ENCODE measurements at regions not wholly inside any gene's neighbourhood (a gene's known extent, or its start where the extent isn't known, plus 50 kb on each side); places are given as distances from the start of the nearest gene placed in this dataset.

- intact Hi-C loops (cut with DNase I) = no loop called here
- no peaks in the 10 kb centered on the region for H3K9me3 ChIP-seq
- no peaks in the 10 kb centered on the region for H3K27me3 ChIP-seq
- TF ChIP-seq POLR2A (IDR thresholded peaks at IDR 0.05) = no peak
- TF ChIP-seq CTCF (IDR thresholded peaks at IDR 0.05) = no peak
- no peak for DNase-seq
- H3K36me3 ChIP-seq = no peaks in the 10 kb centered on the region
- 22 to 36% methylated on average over 2 of the region's 2 CpGs for WGBS, 2 donors
- H3K4me3 ChIP-seq (replicated peaks in 1 of 3) = no peak overlapping the region
- no peaks in the 10 kb centered on the region for H3K4me1 ChIP-seq
- H3K27ac ChIP-seq = no peak overlapping the region
Observed at GRCh38 chrX:143455046-143455445, 62.2 kb downstream of the SPANXN3 start.

- no peak overlapping the region for H3K27ac ChIP-seq
- TF ChIP-seq POLR2A (IDR thresholded peaks at IDR 0.05) (no peak), CTCF (IDR thresholded peaks at IDR 0.05) (peak in 2 of 6 experiments; percentile 18 to 19)
- no peaks in the 10 kb centered on the region for H3K36me3 ChIP-seq
- H3K4me3 ChIP-seq (replicated peaks in 1 of 3) = no peak overlapping the region
- WGBS, 2 donors = 18 to 26% methylated on average over 7 of the region's 7 CpGs
- no peak for DNase-seq
- H3K4me1 ChIP-seq = no peaks in the 10 kb centered on the region
- H3K27me3 ChIP-seq = no peaks in the 10 kb centered on the region
- no peaks in the 10 kb centered on the region for H3K9me3 ChIP-seq
- intact Hi-C loops (cut with DNase I) = no loop called here
Observed at GRCh38 chrX:143437439-143437838, 79.8 kb downstream of the SPANXN3 start.

GRCh38 chrX:143435916-143436315, 81.4 kb downstream of the SPANXN3 start:
- no peak for DNase-seq
- Histone ChIP-seq H3K4me1 (no peaks in the 10 kb centered on the region), H3K27ac (no peak overlapping the region), H3K9me3 (no peaks in the 10 kb centered on the region), H3K27me3 (no peaks in the 10 kb centered on the region), H3K36me3 (no peaks in the 10 kb centered on the region), H3K4me3 (replicated peaks in 1 of 3) (no peak overlapping the region)
- intact Hi-C loops (cut with DNase I) = no loop called here
- 92 to 94% methylated on average over 2 of the region's 2 CpGs for WGBS, 2 donors
- TF ChIP-seq CTCF (IDR thresholded peaks at IDR 0.05) = no peak
- no peak for TF ChIP-seq POLR2A (IDR thresholded peaks at IDR 0.05)

DNA sequence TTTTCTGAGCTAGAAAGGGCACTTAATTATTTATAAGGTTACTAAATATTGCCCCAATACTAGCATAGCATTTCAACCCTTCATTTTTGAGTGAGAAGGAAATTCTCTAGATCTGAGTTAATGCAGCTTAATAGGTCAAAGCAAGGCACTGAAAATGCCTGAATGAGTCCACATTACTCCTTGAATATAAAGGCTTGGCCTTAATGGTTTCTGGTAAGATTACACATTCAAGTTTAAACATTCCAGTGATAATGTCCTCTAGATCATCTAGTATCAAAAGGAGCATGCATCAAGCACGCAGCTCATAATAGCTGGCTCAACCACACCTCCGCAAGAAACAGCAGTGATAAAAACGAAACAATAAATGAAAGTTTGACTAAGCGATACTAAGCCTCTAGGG, 87.5 kb downstream of the SPANXN3 start:
- DNase-seq = no peak
- Histone ChIP-seq H3K4me1 (no peaks in the 10 kb centered on the region), H3K27ac (no peak overlapping the region), H3K27me3 (no peaks in the 10 kb centered on the region), H3K9me3 (no peaks in the 10 kb centered on the region), H3K36me3 (no peaks in the 10 kb centered on the region), H3K4me3 (replicated peaks in 1 of 3) (no peak overlapping the region)
- intact Hi-C loops (cut with DNase I) = no loop called here
- no peak for TF ChIP-seq CTCF (IDR thresholded peaks at IDR 0.05)
- no peak for TF ChIP-seq POLR2A (IDR thresholded peaks at IDR 0.05)
- WGBS, 2 donors = 66 to 69% methylated on average over 4 of the region's 4 CpGs

DNA sequence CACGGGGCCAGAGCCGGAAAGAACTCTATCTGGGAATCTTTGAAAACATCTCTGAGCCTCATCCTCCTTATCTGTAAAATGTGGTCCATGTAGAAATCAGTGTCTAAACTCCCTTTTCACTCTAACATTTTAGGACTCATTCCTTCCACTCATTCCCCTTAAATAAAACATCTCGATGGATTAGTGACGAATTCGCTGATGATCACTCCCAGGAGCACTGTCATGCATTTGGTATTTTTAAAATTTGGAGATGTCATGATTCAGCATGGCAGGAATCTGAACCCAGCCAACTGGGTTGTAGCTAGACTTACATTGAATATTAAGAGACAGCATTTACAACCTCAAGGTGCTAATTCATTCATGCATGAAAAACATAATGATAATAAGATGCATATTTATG, 88.1 kb downstream of the SPANXN3 start:
- H3K4me3 ChIP-seq (replicated peaks in 1 of 3) = no peak overlapping the region
- H3K4me1 ChIP-seq = no peaks in the 10 kb centered on the region
- no peaks in the 10 kb centered on the region for H3K9me3 ChIP-seq
- 89 to 96% methylated on average over 5 of the region's 5 CpGs for WGBS, 2 donors
- intact Hi-C loops (cut with DNase I) = no loop called here
- no peak for TF ChIP-seq POLR2A (IDR thresholded peaks at IDR 0.05)
- no peak for TF ChIP-seq CTCF (IDR thresholded peaks at IDR 0.05)
- H3K27me3 ChIP-seq = no peaks in the 10 kb centered on the region
- H3K36me3 ChIP-seq = no peaks in the 10 kb centered on the region
- H3K27ac ChIP-seq = no peak overlapping the region
- no peak for DNase-seq

All from thyroid gland (tissue), 4 donors.